ENCODE measurements at regions not wholly inside any gene's neighbourhood (a gene's known extent, or its start where the extent isn't known, plus 50 kb on each side); places are given as distances from the start of the nearest gene placed in this dataset.

DNA sequence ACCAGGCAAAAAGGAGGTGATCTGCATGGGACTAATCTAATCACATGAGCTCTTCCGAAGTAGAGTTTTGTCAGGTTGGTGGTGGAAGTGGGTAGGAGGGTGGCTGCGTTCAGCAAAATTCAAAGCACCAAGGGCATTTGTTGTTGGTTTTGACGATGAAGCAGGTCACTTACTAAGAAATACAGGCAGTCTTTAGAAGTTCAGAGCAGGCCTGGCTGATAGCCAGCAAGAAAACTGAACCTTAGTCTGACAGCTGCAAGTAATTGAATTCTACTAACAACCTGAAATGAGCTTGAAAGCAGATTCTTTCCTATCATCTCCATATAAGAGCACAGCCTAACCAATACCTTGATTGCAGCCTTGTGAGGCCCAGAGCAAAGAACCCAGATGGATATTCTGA is 505.8 kb downstream of the KLHL13 start:
- TF ChIP-seq, protein P1, sequence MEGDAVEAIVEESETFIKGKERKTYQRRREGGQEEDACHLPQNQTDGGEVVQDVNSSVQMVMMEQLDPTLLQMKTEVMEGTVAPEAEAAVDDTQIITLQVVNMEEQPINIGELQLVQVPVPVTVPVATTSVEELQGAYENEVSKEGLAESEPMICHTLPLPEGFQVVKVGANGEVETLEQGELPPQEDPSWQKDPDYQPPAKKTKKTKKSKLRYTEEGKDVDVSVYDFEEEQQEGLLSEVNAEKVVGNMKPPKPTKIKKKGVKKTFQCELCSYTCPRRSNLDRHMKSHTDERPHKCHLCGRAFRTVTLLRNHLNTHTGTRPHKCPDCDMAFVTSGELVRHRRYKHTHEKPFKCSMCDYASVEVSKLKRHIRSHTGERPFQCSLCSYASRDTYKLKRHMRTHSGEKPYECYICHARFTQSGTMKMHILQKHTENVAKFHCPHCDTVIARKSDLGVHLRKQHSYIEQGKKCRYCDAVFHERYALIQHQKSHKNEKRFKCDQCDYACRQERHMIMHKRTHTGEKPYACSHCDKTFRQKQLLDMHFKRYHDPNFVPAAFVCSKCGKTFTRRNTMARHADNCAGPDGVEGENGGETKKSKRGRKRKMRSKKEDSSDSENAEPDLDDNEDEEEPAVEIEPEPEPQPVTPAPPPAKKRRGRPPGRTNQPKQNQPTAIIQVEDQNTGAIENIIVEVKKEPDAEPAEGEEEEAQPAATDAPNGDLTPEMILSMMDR (conservative IDR thresholded peaks at IDR 0.05), result no peak
- Histone ChIP-seq H3K79me1 (ENCODE audit: insufficient read depth, low read depth, low read length, poor library complexity, severe bottlenecking) (no peaks in the 10 kb centered on the region), H3K56ac (ENCODE audit: insufficient read length, low read depth, low read length) (no peak overlapping the region), H3K4ac (ENCODE audit: low read depth, low read length) (no peak overlapping the region), H4K20me1 (ENCODE audit: control insufficient read depth, insufficient read depth, insufficient read length) (no peaks in the 10 kb centered on the region), H3K27ac (ENCODE audit: insufficient read length, low read depth, low read length) (no peak overlapping the region), H3T11ph (ENCODE audit: low read length) (no peak overlapping the region), H2BK20ac (ENCODE audit: low read depth, low read length, poor library complexity, severe bottlenecking) (no peak overlapping the region), H4K5ac (ENCODE audit: insufficient read length, low read depth, low read length) (no peak overlapping the region), H4K8ac (replicated peaks; ENCODE audit: insufficient read length, low read depth, low read length) (no peak overlapping the region), H2AK5ac (ENCODE audit: insufficient read length, low read length) (no peak overlapping the region), H2BK120ac (ENCODE audit: low read depth, low read length, poor library complexity, severe bottlenecking) (no peak overlapping the region), H2BK12ac (ENCODE audit: insufficient read length, low read depth, low read length) (no peak overlapping the region), H4K91ac (ENCODE audit: insufficient read length, low read depth, low read length) (no peak overlapping the region), H3K14ac (ENCODE audit: insufficient read depth, low read length) (no peak overlapping the region), H2AFZ (ENCODE audit: low read length) (no peak overlapping the region), H3K18ac (ENCODE audit: insufficient read length, low read depth, low read length) (no peak overlapping the region), H3K9ac (ENCODE audit: extremely low read depth, insufficient read length, low read length) (no peak overlapping the region), H3K4me2 (ENCODE audit: insufficient read depth, insufficient read length, low read length) (no peak overlapping the region), H3K4me1 (ENCODE audit: insufficient read depth, low read length) (no peaks in the 10 kb centered on the region), H3K27me3 (ENCODE audit: insufficient read depth, low read length) (no peaks in the 10 kb centered on the region), H3K79me2 (ENCODE audit: insufficient read depth, low read length) (no peaks in the 10 kb centered on the region), H3K23ac (ENCODE audit: insufficient read length, low read depth, low read length) (no peak overlapping the region), H3K9me3 (ENCODE audit: control insufficient read depth, low read depth, low read length) (no peaks in the 10 kb centered on the region), H2BK15ac (ENCODE audit: low read depth, low read length) (no peak overlapping the region), H2BK5ac (ENCODE audit: insufficient read length, low read length) (no peak overlapping the region), H3K23me2 (ENCODE audit: insufficient read length, low read depth, low read length, poor library complexity, severe bottlenecking) (no peaks in the 10 kb centered on the region)
- no CpG with 5 or more reads among the region's 3 CpGs for WGBS (ENCODE audit: extremely low coverage, insufficient read length, low lambda C conversion rate)
- Mint-ChIP-seq H3K36me3 (ENCODE audit: insufficient read depth in 1 of 3, low read depth in 3 of 3) (peaks cover 2 to 9% (median 5%) of the 10 kb centered on the region in 3 experiments; a peak in 6 of 7 replicates), H3K4me1 (peaks cover 3% of the 10 kb centered on the region in 2 experiments; a peak in 2 of 4 replicates), H3K27me3 (ENCODE audit: low read depth) (no peaks in the 10 kb centered on the region), H3K9me3 (peaks cover 8 to 39% of the 10 kb centered on the region in 2 experiments), H3K4me3 (no peak overlapping the region), H3K27ac (no peak overlapping the region)
- DNase-seq, result no peak
